OCI-LY7 (cell line): ENCODE measurements at regions not wholly inside any gene's neighbourhood (a gene's known extent, or its start where the extent isn't known, plus 50 kb on each side); places are given as distances from the start of the nearest gene placed in this dataset.

ENCODE experiments used
- CTCF ChIP-seq: fragments of 200-600 bp; sonication (generic); conservative IDR thresholded peaks from 2 replicates; pipeline ENCODE4 v1.5.1; 2014; ENCODE audit warnings: mild to moderate bottlenecking, antibody characterized with exemption, low read length, moderate library complexity, mixed read lengths
- EZH2phosphoT487 ChIP-seq: fragments of 200-600 bp; sonication (generic); IDR thresholded peaks from 2 replicates; pipeline ENCODE4 v1.6.1; 2018; ENCODE audit warnings: low read depth, borderline replicate concordance, mild to moderate bottlenecking, mixed run types, antibody characterized with exemption, low read length, moderate library complexity, mixed read lengths

GRCh38 chr12:77435446-77436091 is 370.2 kb upstream of the E2F7 start:
- TF ChIP-seq CTCF = no peak
- no peak for TF ChIP-seq EZH2phosphoT487
